HEK293 (cell line): ENCODE measurements at regions not wholly inside any gene's neighbourhood (a gene's known extent, or its start where the extent isn't known, plus 50 kb on each side); places are given as distances from the start of the nearest gene placed in this dataset.

Experiments
- CTCF ChIA-PET: fragments of 350-600 bp; formaldehyde crosslinking; extraction: SDS; loops from one replicate; lab custom pipeline; 2021; ENCODE audit warnings: antibody characterized with exemption; lab: Yijun Ruan, JAX
- POLR2A ChIA-PET: fragments of 300-600 bp; formaldehyde crosslinking; extraction: SDS; loops from one replicate; lab custom pipeline; 2020; ENCODE audit warnings: antibody characterized with exemption, inconsistent platforms; lab: Yijun Ruan, JAX
- H3K27ac ChIP-seq: fragments of 200-500 bp; sonication (Bioruptor generic); 2 replicates; pipeline ENCODE4 v1.5.1; 2014; ENCODE audit warnings: low read depth, low read length, control low read depth, inconsistent platforms; ENCODE audit errors: extremely low read depth
- H3K36me3 ChIP-seq, 2 experiments: fragments of 200-500 bp in 1 of 2; sonication (Bioruptor generic) in 1 of 2; 1 replicate in 1 of 2; 2 replicates in 1 of 2; pipeline ENCODE4 v1.5.1; 2014 to 2017; ENCODE audit warnings: inconsistent platforms in 2 of 2, low read length in 2 of 2; ENCODE audit not compliant: control insufficient read depth in 2 of 2, insufficient read depth in 1 of 2
- H3K4me1 ChIP-seq: fragments of 200-500 bp; sonication (Bioruptor generic); 2 replicates; pipeline ENCODE4 v1.5.1; 2014; ENCODE audit warnings: mild to moderate bottlenecking, low read length, inconsistent platforms; ENCODE audit not compliant: control insufficient read depth, insufficient read depth
- H3K4me3 ChIP-seq: 2 replicates; pipeline ENCODE4 v1.5.1; 2011; ENCODE audit warnings: low read depth, mild to moderate bottlenecking, control low read depth, low read length, moderate library complexity
- H3K9me3 ChIP-seq: fragments of 200-500 bp; sonication (Bioruptor generic); 2 replicates; pipeline ENCODE4 v1.5.1; 2014; ENCODE audit warnings: low read depth, low read length, inconsistent platforms; ENCODE audit not compliant: control insufficient read depth, insufficient read depth
- GLIS2 ChIP-seq: fragments of 450-650 bp; formaldehyde crosslinking; IDR thresholded peaks from 2 replicates; pipeline ENCODE4 v1.5.1; 2016; ENCODE audit warnings: missing biosample characterization, missing genetic modification characterization
- KLF10 ChIP-seq: fragments of 450-650 bp; IDR thresholded peaks from 2 replicates; pipeline ENCODE4 v1.5.1; 2018; ENCODE audit warnings: missing biosample characterization, mild to moderate bottlenecking, missing genetic modification characterization
- OVOL3 ChIP-seq: fragments of 450-650 bp; formaldehyde crosslinking; IDR thresholded peaks from 2 replicates; pipeline ENCODE4 v1.5.1; 2016; ENCODE audit warnings: missing biosample characterization, missing genetic modification characterization
- SALL2 ChIP-seq: fragments of 450-650 bp; formaldehyde crosslinking; IDR thresholded peaks from 2 replicates; pipeline ENCODE4 v1.5.0; 2017; ENCODE audit warnings: missing biosample characterization, mild to moderate bottlenecking, missing genetic modification characterization, borderline replicate concordance
- SCRT2 ChIP-seq: fragments of 450-650 bp; formaldehyde crosslinking; IDR thresholded peaks from 2 replicates; pipeline ENCODE4 v1.5.1; 2016; ENCODE audit warnings: missing biosample characterization, missing genetic modification characterization
- YY1 ChIP-seq: fragments of 450-650 bp; formaldehyde crosslinking; IDR thresholded peaks from 2 replicates; pipeline ENCODE4 v1.5.1; 2018; ENCODE audit warnings: missing biosample characterization, missing genetic modification characterization
- ZBTB7A ChIP-seq: fragments of 450-650 bp; formaldehyde crosslinking; IDR thresholded peaks from 2 replicates; pipeline ENCODE4 v1.5.1; 2016; ENCODE audit warnings: low read depth, missing biosample characterization, missing genetic modification characterization
- ZEB2 ChIP-seq: fragments of 450-650 bp; formaldehyde crosslinking; IDR thresholded peaks from 2 replicates; pipeline ENCODE4 v1.5.1; 2016; ENCODE audit warnings: missing biosample characterization, missing genetic modification characterization
- ZFP69B ChIP-seq: fragments of 450-650 bp; formaldehyde crosslinking; IDR thresholded peaks from 2 replicates; pipeline ENCODE4 v1.5.1; 2016; ENCODE audit warnings: missing biosample characterization, missing genetic modification characterization
- ZNF10 ChIP-seq: fragments of 450-650 bp; formaldehyde crosslinking; IDR thresholded peaks from 2 replicates; pipeline ENCODE4 v1.5.1; 2017; ENCODE audit warnings: missing biosample characterization, missing genetic modification characterization
- ZNF138 ChIP-seq: fragments of 450-650 bp; formaldehyde crosslinking; IDR thresholded peaks from 2 replicates; pipeline ENCODE4 v1.5.1; 2016; ENCODE audit warnings: missing biosample characterization, missing genetic modification characterization, borderline replicate concordance
- ZNF174 ChIP-seq: fragments of 450-650 bp; formaldehyde crosslinking; IDR thresholded peaks from 2 replicates; pipeline ENCODE4 v1.5.0; 2017; ENCODE audit warnings: missing biosample characterization, mild to moderate bottlenecking, missing genetic modification characterization
- ZNF221 ChIP-seq: fragments of 450-650 bp; formaldehyde crosslinking; IDR thresholded peaks from 2 replicates; pipeline ENCODE4 v1.5.1; 2017; ENCODE audit warnings: missing biosample characterization, missing genetic modification characterization, borderline replicate concordance
- ZNF248 ChIP-seq: fragments of 450-650 bp; formaldehyde crosslinking; IDR thresholded peaks from 2 replicates; pipeline ENCODE4 v1.5.1; 2017; ENCODE audit warnings: missing biosample characterization, missing genetic modification characterization
- ZNF266 ChIP-seq: fragments of 450-650 bp; formaldehyde crosslinking; IDR thresholded peaks from 2 replicates; pipeline ENCODE4 v1.5.1; 2016; ENCODE audit warnings: missing biosample characterization, missing genetic modification characterization, low read depth
- ZNF274 ChIP-seq, 2 experiments: fragments of 200-500 bp in 1 of 2; fragments of 450-650 bp in 1 of 2; sonication (Bioruptor generic) in 1 of 2; formaldehyde crosslinking in 1 of 2; IDR thresholded peaks; 2 replicates each; pipeline versions ENCODE4 v1.5.1 to v1.6.1; 2014 to 2016; ENCODE audit warnings: borderline replicate concordance in 1 of 2, inconsistent platforms in 1 of 2, low read length in 1 of 2, missing biosample characterization in 1 of 2, missing genetic modification characterization in 1 of 2
- ZNF433 ChIP-seq: fragments of 450-650 bp; formaldehyde crosslinking; IDR thresholded peaks from 2 replicates; pipeline ENCODE4 v1.5.1; 2016; ENCODE audit warnings: missing biosample characterization, missing genetic modification characterization, low read depth
- ZNF529 ChIP-seq: fragments of 450-650 bp; formaldehyde crosslinking; IDR thresholded peaks from 2 replicates; pipeline ENCODE4 v1.5.1; 2017; ENCODE audit warnings: missing genetic modification characterization, missing biosample characterization; ENCODE audit not compliant: insufficient replicate concordance
- ZNF658 ChIP-seq: fragments of 450-650 bp; formaldehyde crosslinking; IDR thresholded peaks from 2 replicates; pipeline ENCODE4; 2016; ENCODE audit warnings: missing biosample characterization, missing genetic modification characterization
- ZNF768 ChIP-seq: fragments of 450-650 bp; formaldehyde crosslinking; IDR thresholded peaks from 2 replicates; pipeline ENCODE4 v1.5.1; 2018; ENCODE audit warnings: missing biosample characterization, mild to moderate bottlenecking, missing genetic modification characterization
- ZNF830 ChIP-seq: fragments of 450-650 bp; IDR thresholded peaks from 2 replicates; pipeline ENCODE4 v1.5.0; 2018; ENCODE audit warnings: missing biosample characterization, missing genetic modification characterization, low read depth, mild to moderate bottlenecking, moderate library complexity
- TF ChIP-seq, protein P1 (sequence below): fragments of 450-650 bp; formaldehyde crosslinking; IDR thresholded peaks from 2 replicates; pipeline ENCODE4 v1.5.1; 2017; ENCODE audit warnings: missing biosample characterization, missing genetic modification characterization
- TF ChIP-seq, protein P2 (sequence below): fragments of 450-650 bp; formaldehyde crosslinking; IDR thresholded peaks from 2 replicates; pipeline ENCODE4 v1.5.1; 2016; ENCODE audit warnings: missing biosample characterization, missing genetic modification characterization
- TF ChIP-seq, protein P3 (sequence below): fragments of 450-650 bp; formaldehyde crosslinking; IDR thresholded peaks from 2 replicates; pipeline ENCODE4 v1.5.1; 2016; ENCODE audit warnings: missing biosample characterization, missing genetic modification characterization

DNA sequence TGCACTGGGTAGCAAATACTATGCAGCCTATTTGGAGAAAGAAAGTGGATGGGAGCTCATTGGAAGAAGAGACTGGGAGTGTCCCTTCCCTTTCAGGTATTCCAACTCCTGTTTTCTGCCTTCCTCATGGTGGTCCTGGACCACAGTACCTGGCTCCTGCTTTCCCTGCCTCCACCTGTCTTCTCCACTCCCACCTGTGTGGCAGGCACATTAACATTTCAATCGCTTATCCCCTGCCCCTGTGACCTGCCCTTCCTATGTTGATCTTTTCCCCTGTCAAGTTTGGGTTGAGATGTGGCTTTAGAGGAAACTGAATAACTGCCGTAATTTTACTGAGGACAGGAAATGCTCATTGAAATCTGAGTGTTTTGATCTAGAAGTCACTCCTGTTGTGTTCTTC, 415.8 kb upstream of the PODXL start (continued):
- TF ChIP-seq ZNF266 (tag by site-specific recombination) = no peak
- TF ChIP-seq, protein P1, sequence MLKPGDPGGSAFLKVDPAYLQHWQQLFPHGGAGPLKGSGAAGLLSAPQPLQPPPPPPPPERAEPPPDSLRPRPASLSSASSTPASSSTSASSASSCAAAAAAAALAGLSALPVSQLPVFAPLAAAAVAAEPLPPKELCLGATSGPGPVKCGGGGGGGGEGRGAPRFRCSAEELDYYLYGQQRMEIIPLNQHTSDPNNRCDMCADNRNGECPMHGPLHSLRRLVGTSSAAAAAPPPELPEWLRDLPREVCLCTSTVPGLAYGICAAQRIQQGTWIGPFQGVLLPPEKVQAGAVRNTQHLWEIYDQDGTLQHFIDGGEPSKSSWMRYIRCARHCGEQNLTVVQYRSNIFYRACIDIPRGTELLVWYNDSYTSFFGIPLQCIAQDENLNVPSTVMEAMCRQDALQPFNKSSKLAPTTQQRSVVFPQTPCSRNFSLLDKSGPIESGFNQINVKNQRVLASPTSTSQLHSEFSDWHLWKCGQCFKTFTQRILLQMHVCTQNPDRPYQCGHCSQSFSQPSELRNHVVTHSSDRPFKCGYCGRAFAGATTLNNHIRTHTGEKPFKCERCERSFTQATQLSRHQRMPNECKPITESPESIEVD (tag by site-specific recombination) = no peak

DNA sequence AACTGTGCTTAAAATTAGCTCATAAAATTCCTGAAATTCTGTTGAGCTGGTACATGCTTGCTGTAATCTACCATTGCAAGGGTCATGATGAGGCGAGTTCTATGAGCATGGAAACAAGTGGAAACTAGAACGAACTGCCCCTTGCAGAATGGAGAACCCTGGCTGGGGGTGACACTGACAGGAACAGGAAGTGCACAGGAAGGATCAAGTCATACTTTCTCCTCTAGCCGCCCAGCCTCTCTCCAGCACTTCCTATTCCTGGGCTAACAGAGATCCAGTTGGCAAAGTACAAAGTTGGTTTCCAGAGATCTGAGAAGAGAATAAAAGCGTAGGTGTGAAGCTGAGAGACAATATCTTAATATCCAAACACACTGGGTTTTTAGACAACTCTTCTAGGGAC, 414.2 kb upstream of the PODXL start:
- no peak overlapping the region for H3K27ac ChIP-seq
- ChIA-PET POLR2A (no interaction called here), CTCF (interaction anchor here (1.1 kb wide), 1 partner anchor 25 kb away, joined by 3 read pairs; no protein-coding TSS in a partner anchor)
- H3K4me1 ChIP-seq = no peaks in the 10 kb centered on the region
- no peaks in the 10 kb centered on the region for H3K9me3 ChIP-seq
- TF ChIP-seq ZEB2 (tag by site-specific recombination) (no peak), ZNF10 (tag by site-specific recombination) (no peak), OVOL3 (no peak), SALL2 (no peak), ZNF221 (tag by site-specific recombination) (no peak), ZBTB7A (tag by site-specific recombination) (no peak), ZNF830 (tag by site-specific recombination) (no peak), ZFP69B (tag by site-specific recombination) (no peak), ZNF768 (no peak), ZNF248 (tag by site-specific recombination) (no peak), KLF10 (tag by site-specific recombination) (no peak), ZNF274 (IDR thresholded peaks at IDR 0.05; ENCODE audit: low read length) (no peak), ZNF274 (tag by site-specific recombination; IDR thresholded peaks at IDR 0.05; ENCODE audit: borderline replicate concordance) (no peak), ZNF529 (no peak), ZNF174 (tag by site-specific recombination) (no peak)
- TF ChIP-seq, protein P2, sequence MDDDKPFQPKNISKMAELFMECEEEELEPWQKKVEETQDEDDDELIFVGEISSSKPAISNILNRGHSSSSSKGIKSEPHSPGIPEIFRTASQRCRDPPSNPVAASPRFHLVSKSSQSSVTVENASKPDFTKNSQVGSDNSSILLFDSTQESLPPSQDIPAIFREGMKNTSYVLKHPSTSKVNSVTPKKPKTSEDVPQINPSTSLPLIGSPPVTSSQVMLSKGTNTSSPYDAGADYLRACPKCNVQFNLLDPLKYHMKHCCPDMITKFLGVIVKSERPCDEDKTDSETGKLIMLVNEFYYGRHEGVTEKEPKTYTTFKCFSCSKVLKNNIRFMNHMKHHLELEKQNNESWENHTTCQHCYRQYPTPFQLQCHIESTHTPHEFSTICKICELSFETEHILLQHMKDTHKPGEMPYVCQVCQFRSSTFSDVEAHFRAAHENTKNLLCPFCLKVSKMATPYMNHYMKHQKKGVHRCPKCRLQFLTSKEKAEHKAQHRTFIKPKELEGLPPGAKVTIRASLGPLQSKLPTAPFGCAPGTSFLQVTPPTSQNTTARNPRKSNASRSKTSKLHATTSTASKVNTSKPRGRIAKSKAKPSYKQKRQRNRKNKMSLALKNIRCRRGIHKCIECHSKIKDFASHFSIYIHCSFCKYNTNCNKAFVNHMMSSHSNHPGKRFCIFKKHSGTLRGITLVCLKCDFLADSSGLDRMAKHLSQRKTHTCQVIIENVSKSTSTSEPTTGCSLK = no peak
- TF ChIP-seq, protein P3, sequence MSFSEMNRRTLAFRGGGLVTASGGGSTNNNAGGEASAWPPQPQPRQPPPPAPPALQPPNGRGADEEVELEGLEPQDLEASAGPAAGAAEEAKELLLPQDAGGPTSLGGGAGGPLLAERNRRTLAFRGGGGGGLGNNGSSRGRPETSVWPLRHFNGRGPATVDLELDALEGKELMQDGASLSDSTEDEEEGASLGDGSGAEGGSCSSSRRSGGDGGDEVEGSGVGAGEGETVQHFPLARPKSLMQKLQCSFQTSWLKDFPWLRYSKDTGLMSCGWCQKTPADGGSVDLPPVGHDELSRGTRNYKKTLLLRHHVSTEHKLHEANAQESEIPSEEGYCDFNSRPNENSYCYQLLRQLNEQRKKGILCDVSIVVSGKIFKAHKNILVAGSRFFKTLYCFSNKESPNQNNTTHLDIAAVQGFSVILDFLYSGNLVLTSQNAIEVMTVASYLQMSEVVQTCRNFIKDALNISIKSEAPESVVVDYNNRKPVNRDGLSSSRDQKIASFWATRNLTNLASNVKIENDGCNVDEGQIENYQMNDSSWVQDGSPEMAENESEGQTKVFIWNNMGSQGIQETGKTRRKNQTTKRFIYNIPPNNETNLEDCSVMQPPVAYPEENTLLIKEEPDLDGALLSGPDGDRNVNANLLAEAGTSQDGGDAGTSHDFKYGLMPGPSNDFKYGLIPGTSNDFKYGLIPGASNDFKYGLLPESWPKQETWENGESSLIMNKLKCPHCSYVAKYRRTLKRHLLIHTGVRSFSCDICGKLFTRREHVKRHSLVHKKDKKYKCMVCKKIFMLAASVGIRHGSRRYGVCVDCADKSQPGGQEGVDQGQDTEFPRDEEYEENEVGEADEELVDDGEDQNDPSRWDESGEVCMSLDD (tag by site-specific recombination) = no peak
- no peak overlapping the region for H3K4me3 ChIP-seq
- H3K36me3 ChIP-seq = no peaks in the 10 kb centered on the region

DNA sequence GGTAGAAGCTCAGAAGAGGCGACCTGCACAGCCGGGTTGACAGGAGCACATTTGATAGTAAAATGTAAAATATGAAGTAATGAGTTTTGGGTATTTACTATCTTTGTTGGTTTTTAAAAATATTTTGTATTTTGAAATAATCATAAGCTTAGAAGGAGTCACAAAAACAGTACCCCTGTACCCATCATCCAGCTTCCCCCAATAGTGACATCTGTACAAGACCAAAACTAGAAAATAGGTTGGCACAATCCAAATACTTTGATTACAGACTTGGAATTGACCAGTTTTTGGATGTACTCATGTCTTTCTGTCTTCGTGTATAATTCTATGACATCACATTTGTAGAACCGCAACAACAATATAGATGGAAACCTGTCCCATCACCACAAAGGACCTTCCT, 413.1 kb upstream of the PODXL start:
- Histone ChIP-seq H3K4me1 (no peaks in the 10 kb centered on the region), H3K27ac (no peak overlapping the region), H3K4me3 (no peak overlapping the region), H3K9me3 (no peaks in the 10 kb centered on the region), H3K36me3 (no peaks in the 10 kb centered on the region)
- TF ChIP-seq ZNF138 (tag by site-specific recombination) = no peak
- TF ChIP-seq ZNF433 (tag by site-specific recombination) = no peak
- peak; percentile 98 for TF ChIP-seq ZNF529
- TF ChIP-seq SCRT2 (tag by site-specific recombination) = no peak
- no peak for TF ChIP-seq ZNF658
- TF ChIP-seq YY1 (tag by site-specific recombination) = no peak
- TF ChIP-seq GLIS2 = no peak
- ChIA-PET CTCF (no interaction called here), POLR2A (no interaction called here)
